ENCODE measurements at regions not wholly inside any gene's neighbourhood (a gene's known extent, or its start where the extent isn't known, plus 50 kb on each side); places are given as distances from the start of the nearest gene placed in this dataset.

DNA sequence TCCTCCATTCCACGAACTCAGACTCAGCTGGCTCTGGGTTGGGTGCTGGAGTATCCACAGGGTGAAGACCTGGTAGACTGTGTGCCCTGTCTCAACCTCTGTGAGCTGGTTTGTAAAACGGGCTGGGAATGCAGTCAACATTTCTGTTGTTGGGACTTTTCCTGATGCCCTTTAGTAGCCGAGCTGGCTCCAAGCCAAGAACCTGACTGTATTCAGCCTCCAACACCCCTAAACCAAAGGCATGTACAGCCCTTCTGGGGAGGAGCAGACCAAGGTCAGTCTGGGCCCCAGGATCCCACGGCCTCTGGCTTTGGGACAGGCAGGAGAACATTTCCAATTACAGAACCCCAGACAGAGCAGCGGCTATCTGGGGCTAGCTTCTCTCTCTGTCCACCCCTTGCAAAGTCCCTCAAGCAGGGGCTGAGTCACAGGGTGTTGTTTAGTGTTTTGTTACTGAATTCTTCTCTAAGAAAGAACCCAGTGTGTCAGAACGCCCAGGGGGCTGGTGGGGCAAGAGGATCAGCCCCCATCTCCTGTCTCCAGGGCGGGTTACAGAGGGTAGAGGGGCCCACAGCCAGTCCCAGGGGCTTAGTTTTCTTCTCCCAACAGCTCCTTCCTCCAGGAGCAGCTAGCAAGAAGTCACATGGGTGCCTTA is 56.8 kb upstream of the SLC6A6 start:
- Histone ChIP-seq H3K9ac (ENCODE audit: low read length) (no peak overlapping the region), H3K4me2 (ENCODE audit: low read length) (no peak overlapping the region), H3K36me3 (ENCODE audit: insufficient read depth, low read length) (no peaks in the 10 kb centered on the region), H2AFZ (ENCODE audit: low read length) (no peak overlapping the region), H3K4me1 (ENCODE audit: insufficient read depth, low read length, severe bottlenecking) (no peaks in the 10 kb centered on the region), H3F3A (ENCODE audit: insufficient read depth, low read length) (no peaks in the 10 kb centered on the region), H3K27me3 (ENCODE audit: insufficient read depth, low read length) (0 out of 2 replicates have a peak, but pooled peaks cover 5% of the 10 kb centered on the region), H3K4me3 (ENCODE audit: low read depth, low read length, poor library complexity, severe bottlenecking) (no peak overlapping the region), H3K79me2 (ENCODE audit: insufficient read depth, low read length) (no peaks in the 10 kb centered on the region), H3K9me3 (ENCODE audit: low read length) (no peaks in the 10 kb centered on the region), H3K9me2 (ENCODE audit: low read depth, low read length) (no peaks in the 10 kb centered on the region), H4K20me1 (ENCODE audit: insufficient read depth, low read length) (no peaks in the 10 kb centered on the region), H3K27ac (ENCODE audit: low read depth, low read length, poor library complexity, severe bottlenecking) (no peak overlapping the region)
- no peak for TF ChIP-seq EZH2 (IDR thresholded peaks at IDR 0.05; ENCODE audit: borderline replicate concordance, low read length)
- no peak for TF ChIP-seq CTCF (IDR thresholded peaks at IDR 0.05; ENCODE audit: low read length)

GRCh38 chr3:14346191-14346590 is 56.2 kb upstream of the SLC6A6 start:
- no peaks in the 10 kb centered on the region for H3K79me2 ChIP-seq (ENCODE audit: insufficient read depth, low read length)

GRCh38 chr3:14346642-14347041 is 55.8 kb upstream of the SLC6A6 start:
- H3K4me2 ChIP-seq (ENCODE audit: low read length): no peak overlapping the region

More at GRCh38 chr3:14346191-14346590, 56.2 kb upstream of the SLC6A6 start:
- no peaks in the 10 kb centered on the region for H4K20me1 ChIP-seq (ENCODE audit: insufficient read depth, low read length)
- no peak overlapping the region for H3K4me3 ChIP-seq (ENCODE audit: low read depth, low read length, poor library complexity, severe bottlenecking)
- H3K27me3 ChIP-seq (ENCODE audit: insufficient read depth, low read length): 0 out of 2 replicates have a peak, but pooled peaks cover 5% of the 10 kb centered on the region
- no peaks in the 10 kb centered on the region for H3K9me2 ChIP-seq (ENCODE audit: low read depth, low read length)
- H3K4me1 ChIP-seq (ENCODE audit: insufficient read depth, low read length, severe bottlenecking): no peaks in the 10 kb centered on the region
- TF ChIP-seq CTCF (IDR thresholded peaks at IDR 0.05; ENCODE audit: low read length) (no peak), EZH2 (IDR thresholded peaks at IDR 0.05; ENCODE audit: borderline replicate concordance, low read length) (no peak)
- H3K36me3 ChIP-seq (ENCODE audit: insufficient read depth, low read length): no peaks in the 10 kb centered on the region
- H3K9me3 ChIP-seq (ENCODE audit: low read length): no peaks in the 10 kb centered on the region
- H2AFZ ChIP-seq (ENCODE audit: low read length): no peak overlapping the region
- H3K4me2 ChIP-seq (ENCODE audit: low read length): no peak overlapping the region
- H3K27ac ChIP-seq (ENCODE audit: low read depth, low read length, poor library complexity, severe bottlenecking): no peak overlapping the region
- no peak overlapping the region for H3K9ac ChIP-seq (ENCODE audit: low read length)
- no peaks in the 10 kb centered on the region for H3F3A ChIP-seq (ENCODE audit: insufficient read depth, low read length)

More at GRCh38 chr3:14346642-14347041, 55.8 kb upstream of the SLC6A6 start:
- TF ChIP-seq CTCF (IDR thresholded peaks at IDR 0.05; ENCODE audit: low read length): no peak
- TF ChIP-seq EZH2 (IDR thresholded peaks at IDR 0.05; ENCODE audit: borderline replicate concordance, low read length): no peak
- no peaks in the 10 kb centered on the region for H4K20me1 ChIP-seq (ENCODE audit: insufficient read depth, low read length)
- H3K36me3 ChIP-seq (ENCODE audit: insufficient read depth, low read length): no peaks in the 10 kb centered on the region
- H3K9ac ChIP-seq (ENCODE audit: low read length): no peak overlapping the region
- H3K4me3 ChIP-seq (ENCODE audit: low read depth, low read length, poor library complexity, severe bottlenecking): no peak overlapping the region
- H2AFZ ChIP-seq (ENCODE audit: low read length): no peak overlapping the region
- 0 out of 2 replicates have a peak, but pooled peaks cover 5% of the 10 kb centered on the region for H3K27me3 ChIP-seq (ENCODE audit: insufficient read depth, low read length)
- no peaks in the 10 kb centered on the region for H3K9me3 ChIP-seq (ENCODE audit: low read length)
- no peaks in the 10 kb centered on the region for H3K4me1 ChIP-seq (ENCODE audit: insufficient read depth, low read length, severe bottlenecking)
- H3K27ac ChIP-seq (ENCODE audit: low read depth, low read length, poor library complexity, severe bottlenecking): no peak overlapping the region
- no peaks in the 10 kb centered on the region for H3F3A ChIP-seq (ENCODE audit: insufficient read depth, low read length)
- H3K9me2 ChIP-seq (ENCODE audit: low read depth, low read length): no peaks in the 10 kb centered on the region
- H3K79me2 ChIP-seq (ENCODE audit: insufficient read depth, low read length): no peaks in the 10 kb centered on the region
